ENCODE measurements at regions not wholly inside any gene's neighbourhood (a gene's known extent, or its start where the extent isn't known, plus 50 kb on each side); places are given as distances from the start of the nearest gene placed in this dataset.

DNA sequence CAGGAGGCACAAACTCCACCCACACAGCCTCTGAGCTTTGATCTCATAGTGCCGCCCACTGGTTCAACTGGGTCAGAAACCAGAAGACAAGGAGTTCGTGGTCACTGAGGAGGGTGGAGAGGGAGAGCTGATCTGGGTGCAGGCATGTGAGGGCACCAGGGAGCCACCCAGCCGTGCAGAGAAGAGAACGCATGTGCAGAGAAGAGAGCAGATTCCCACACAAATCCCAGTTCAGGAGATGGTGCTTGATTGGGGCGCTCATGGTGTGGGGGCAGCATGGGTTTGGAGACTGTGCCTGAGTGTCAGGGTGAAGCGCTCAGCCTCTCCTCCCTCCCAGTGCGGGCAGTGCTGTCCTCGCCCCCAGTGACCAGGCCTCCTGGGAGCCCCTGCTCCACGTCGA, 375.2 kb upstream of the MYT1L start:
- TF ChIP-seq, protein P1, sequence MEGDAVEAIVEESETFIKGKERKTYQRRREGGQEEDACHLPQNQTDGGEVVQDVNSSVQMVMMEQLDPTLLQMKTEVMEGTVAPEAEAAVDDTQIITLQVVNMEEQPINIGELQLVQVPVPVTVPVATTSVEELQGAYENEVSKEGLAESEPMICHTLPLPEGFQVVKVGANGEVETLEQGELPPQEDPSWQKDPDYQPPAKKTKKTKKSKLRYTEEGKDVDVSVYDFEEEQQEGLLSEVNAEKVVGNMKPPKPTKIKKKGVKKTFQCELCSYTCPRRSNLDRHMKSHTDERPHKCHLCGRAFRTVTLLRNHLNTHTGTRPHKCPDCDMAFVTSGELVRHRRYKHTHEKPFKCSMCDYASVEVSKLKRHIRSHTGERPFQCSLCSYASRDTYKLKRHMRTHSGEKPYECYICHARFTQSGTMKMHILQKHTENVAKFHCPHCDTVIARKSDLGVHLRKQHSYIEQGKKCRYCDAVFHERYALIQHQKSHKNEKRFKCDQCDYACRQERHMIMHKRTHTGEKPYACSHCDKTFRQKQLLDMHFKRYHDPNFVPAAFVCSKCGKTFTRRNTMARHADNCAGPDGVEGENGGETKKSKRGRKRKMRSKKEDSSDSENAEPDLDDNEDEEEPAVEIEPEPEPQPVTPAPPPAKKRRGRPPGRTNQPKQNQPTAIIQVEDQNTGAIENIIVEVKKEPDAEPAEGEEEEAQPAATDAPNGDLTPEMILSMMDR (IDR thresholded peaks at IDR 0.05), result no peak
- no peak for TF ChIP-seq POLR2A (IDR thresholded peaks at IDR 0.05)
- TF ChIP-seq EP300 (IDR thresholded peaks at IDR 0.05; ENCODE audit: low read depth), result no peak
